A549 (cell line): ENCODE measurements at regions not wholly inside any gene's neighbourhood (a gene's known extent, or its start where the extent isn't known, plus 50 kb on each side); places are given as distances from the start of the nearest gene placed in this dataset.

Experiments
- BHLHE40 ChIP-seq: IDR thresholded peaks from 2 replicates; pipeline ENCODE4 v1.6.1; 2012; ENCODE audit warnings: low read depth, low read length, inconsistent platforms
- CHD4 ChIP-seq: fragments of 200-600 bp; sonication (generic); IDR thresholded peaks from 2 replicates; pipeline ENCODE4 v1.6.1; 2016; ENCODE audit warnings: antibody characterized with exemption, mild to moderate bottlenecking, borderline replicate concordance
- EP300 ChIP-seq, 2 experiments: fragments of >200 bp; sonication (Bioruptor Twin); formaldehyde crosslinking; IDR thresholded peaks; 2 replicates in 1 of 2; 3 replicates in 1 of 2; pipeline ENCODE4 v1.6.1; 2016 to 2017
- FOXS1 ChIP-seq: fragments of 250-450 bp; sonication (Bioruptor Pico); IDR thresholded peaks from 2 replicates; pipeline ENCODE4 v1.5.0; 2020; ENCODE audit warnings: mild to moderate bottlenecking, moderate library complexity
- MAZ ChIP-seq: fragments of 150-350 bp; IDR thresholded peaks from 2 replicates; pipeline ENCODE4 v1.6.1; 2014; ENCODE audit warnings: antibody characterized with exemption, low read depth, low read length, borderline replicate concordance
- NFE2L2 ChIP-seq: fragments of 150-350 bp; conservative IDR thresholded peaks from 2 replicates; pipeline ENCODE4 v1.6.1; 2014; ENCODE audit warnings: low read length
- POLR2A ChIP-seq: IDR thresholded peaks from 2 replicates; pipeline ENCODE4 v1.6.1; 2012; ENCODE audit warnings: mild to moderate bottlenecking, low read length
- RAD21 ChIP-seq, 2 experiments: fragments of >200 bp in 1 of 2; sonication (Bioruptor Twin) in 1 of 2; formaldehyde crosslinking in 1 of 2; IDR thresholded peaks in 1 of 2; conservative IDR thresholded peaks in 1 of 2; 2 replicates in 1 of 2; 3 replicates in 1 of 2; pipeline ENCODE4 v1.6.1; 2012 to 2018; ENCODE audit warnings: inconsistent platforms in 1 of 2
- RFX5 ChIP-seq: fragments of 450-650 bp; IDR thresholded peaks from 2 replicates; pipeline ENCODE4 v1.7.1; 2014; ENCODE audit warnings: antibody characterized with exemption, mild to moderate bottlenecking, moderate library complexity
- RNF2 ChIP-seq: fragments of 200-600 bp; sonication (generic); IDR thresholded peaks from 2 replicates; pipeline ENCODE4 v1.6.1; 2016; ENCODE audit warnings: low read depth, mild to moderate bottlenecking, antibody characterized with exemption, moderate library complexity, borderline replicate concordance
- TF ChIP-seq, protein P1 (sequence below): fragments of >200 bp; sonication (Bioruptor Twin); formaldehyde crosslinking; IDR thresholded peaks from 3 replicates; pipeline ENCODE4 v1.5.1; 2016

DNA sequence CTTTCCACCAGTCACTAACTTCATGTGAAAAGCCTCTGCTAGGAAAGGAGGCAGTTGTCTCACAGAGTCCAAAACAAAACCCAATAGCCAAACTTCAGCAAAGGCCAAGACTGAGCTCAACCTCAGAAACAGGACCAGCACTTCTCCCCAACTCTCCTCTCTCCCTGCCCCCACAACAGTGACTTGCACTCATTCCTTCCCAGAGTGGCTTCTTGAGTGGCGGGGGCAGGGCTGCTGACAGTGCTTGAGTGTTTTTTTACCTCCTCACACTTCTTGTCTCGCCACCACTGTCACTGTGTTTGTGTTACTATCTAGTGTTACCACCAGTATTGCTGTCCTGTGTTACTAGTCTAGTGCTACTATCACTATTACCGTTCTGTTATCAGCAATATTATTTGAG is 206.8 kb downstream of the KLF6 start:
- no peak for TF ChIP-seq POLR2A
- TF ChIP-seq FOXS1 (CRISPR knock-in tag) = no peak
- TF ChIP-seq, protein P1, sequence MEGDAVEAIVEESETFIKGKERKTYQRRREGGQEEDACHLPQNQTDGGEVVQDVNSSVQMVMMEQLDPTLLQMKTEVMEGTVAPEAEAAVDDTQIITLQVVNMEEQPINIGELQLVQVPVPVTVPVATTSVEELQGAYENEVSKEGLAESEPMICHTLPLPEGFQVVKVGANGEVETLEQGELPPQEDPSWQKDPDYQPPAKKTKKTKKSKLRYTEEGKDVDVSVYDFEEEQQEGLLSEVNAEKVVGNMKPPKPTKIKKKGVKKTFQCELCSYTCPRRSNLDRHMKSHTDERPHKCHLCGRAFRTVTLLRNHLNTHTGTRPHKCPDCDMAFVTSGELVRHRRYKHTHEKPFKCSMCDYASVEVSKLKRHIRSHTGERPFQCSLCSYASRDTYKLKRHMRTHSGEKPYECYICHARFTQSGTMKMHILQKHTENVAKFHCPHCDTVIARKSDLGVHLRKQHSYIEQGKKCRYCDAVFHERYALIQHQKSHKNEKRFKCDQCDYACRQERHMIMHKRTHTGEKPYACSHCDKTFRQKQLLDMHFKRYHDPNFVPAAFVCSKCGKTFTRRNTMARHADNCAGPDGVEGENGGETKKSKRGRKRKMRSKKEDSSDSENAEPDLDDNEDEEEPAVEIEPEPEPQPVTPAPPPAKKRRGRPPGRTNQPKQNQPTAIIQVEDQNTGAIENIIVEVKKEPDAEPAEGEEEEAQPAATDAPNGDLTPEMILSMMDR = no peak
- no peak for TF ChIP-seq EP300 (IDR thresholded peaks at IDR 0.05)
- TF ChIP-seq BHLHE40 = no peak
- no peak for TF ChIP-seq RNF2
- TF ChIP-seq CHD4 = no peak
- TF ChIP-seq RAD21 (conservative IDR thresholded peaks at IDR 0.05 in 1 of 2, IDR thresholded peaks at IDR 0.05 in 1 of 2) = no peak
- no peak for TF ChIP-seq RFX5
- no peak for TF ChIP-seq NFE2L2
- TF ChIP-seq MAZ = no peak
